WTC11 (cell line): ENCODE measurements at regions not wholly inside any gene's neighbourhood (a gene's known extent, or its start where the extent isn't known, plus 50 kb on each side); places are given as distances from the start of the nearest gene placed in this dataset.

Experiments used
- CTCF ChIP-seq: fragments of 200-600 bp; IDR thresholded peaks from 2 replicates; pipeline ENCODE4 v1.8.0; 2022; ENCODE audit warnings: antibody characterized with exemption
- NFYB ChIP-seq: sonication (generic); formaldehyde crosslinking; conservative IDR thresholded peaks from 2 replicates; pipeline ENCODE4 v1.8.0; 2022; ENCODE audit warnings: low read depth, missing genetic modification reagents
- TEAD4 ChIP-seq: sonication (generic); formaldehyde crosslinking; IDR thresholded peaks from 2 replicates; pipeline ENCODE4 v1.8.0; 2022; ENCODE audit warnings: mild to moderate bottlenecking, missing genetic modification reagents
- ZNF121 ChIP-seq: sonication (generic); formaldehyde crosslinking; IDR thresholded peaks from 2 replicates; pipeline ENCODE4 v1.8.0; 2023; ENCODE audit warnings: missing genetic modification reagents

DNA sequence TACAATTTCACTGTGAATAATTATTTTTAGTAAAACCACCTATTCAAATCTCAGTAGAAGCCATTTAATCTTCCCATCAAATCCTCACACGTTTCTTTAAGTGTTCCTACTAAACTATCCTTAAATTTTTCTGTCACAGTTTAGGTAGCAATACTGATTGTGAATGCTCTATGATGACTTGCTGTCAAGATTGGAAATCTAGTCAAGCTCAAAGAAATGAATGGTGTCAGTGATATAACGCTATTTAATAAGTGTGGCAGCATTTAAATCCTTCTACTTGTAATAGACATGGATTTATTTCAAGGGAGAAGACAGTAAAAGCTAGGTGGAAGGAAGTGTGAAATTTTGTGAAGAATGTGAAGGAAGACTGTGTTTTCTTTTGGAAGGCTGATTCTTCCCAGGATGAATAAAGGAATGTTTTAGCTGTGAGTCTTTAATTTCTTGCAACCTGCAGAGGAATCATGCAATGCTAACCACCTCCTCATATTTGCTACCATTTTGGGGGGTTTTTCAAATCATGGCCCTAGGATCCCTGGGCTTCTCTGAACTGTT is 936.7 kb upstream of the NEGR1 start:
- TF ChIP-seq CTCF (no peak), TEAD4 (CRISPR knock-in tag) (no peak), NFYB (CRISPR knock-in tag) (no peak), ZNF121 (CRISPR knock-in tag) (no peak)
